Cardiac fibroblast (primary cell): ENCODE measurements at regions not wholly inside any gene's neighbourhood (a gene's known extent, or its start where the extent isn't known, plus 50 kb on each side); places are given as distances from the start of the nearest gene placed in this dataset.

Experiments used
- DNase-seq, 2 donors: peaks; one replicate each; pipeline versions ENCODE4 v3.0.0 to v3.0.0-alpha.2; 2010; ENCODE audit warnings: low read depth in 2 of 2
- H3K4me3 ChIP-seq, 2 donors: replicated peaks in 1 of 2; 1 replicate in 1 of 2; 2 replicates in 1 of 2; pipeline ENCODE4 v1.5.1; 2011; ENCODE audit warnings: low read depth in 2 of 2, low read length in 2 of 2, mild to moderate bottlenecking in 2 of 2, moderate library complexity in 1 of 2
- CTCF ChIP-seq: IDR thresholded peaks from one replicate; pipeline ENCODE4 v1.5.1; 2011; ENCODE audit warnings: low read depth, mild to moderate bottlenecking, low read length, inconsistent platforms

GRCh38 chr11:135075740-135076139 lies 663.7 kb upstream of the B3GAT1 start:
- peak; percentile 61 for TF ChIP-seq CTCF
- peak; percentile 17 to 66 for DNase-seq
- no peak overlapping the region for H3K4me3 ChIP-seq

GRCh38 chr11:135074397-135074998 lies 662.5 kb upstream of the B3GAT1 start:
- no peak overlapping the region for H3K4me3 ChIP-seq
- peak; percentile 2 to 8 for DNase-seq
- TF ChIP-seq CTCF, result no peak

GRCh38 chr11:135073870-135074269 lies 661.8 kb upstream of the B3GAT1 start:
- no peak overlapping the region for H3K4me3 ChIP-seq
- DNase-seq, result no peak
- TF ChIP-seq CTCF, result no peak

- DNase-seq, result no peak
- H3K4me3 ChIP-seq, result no peak overlapping the region
- TF ChIP-seq CTCF, result no peak
Observed at GRCh38 chr11:135073381-135073780, 661.3 kb upstream of the B3GAT1 start.

GRCh38 chr11:135069890-135070289 lies 657.8 kb upstream of the B3GAT1 start:
- peak in 1 of 2 donors; percentile 26 for DNase-seq

GRCh38 chr11:135069063-135069462 lies 657.0 kb upstream of the B3GAT1 start:
- no peak for DNase-seq
- no peak overlapping the region for H3K4me3 ChIP-seq
- no peak for TF ChIP-seq CTCF

More at GRCh38 chr11:135069890-135070289, 657.8 kb upstream of the B3GAT1 start:
- no peak for TF ChIP-seq CTCF
- H3K4me3 ChIP-seq, result no peak overlapping the region

GRCh38 chr11:135062994-135063393 lies 651.0 kb upstream of the B3GAT1 start:
- no peak overlapping the region for H3K4me3 ChIP-seq
- no peak for TF ChIP-seq CTCF
- DNase-seq, result no peak
